IPS-18c (cell line): ENCODE measurements at regions not wholly inside any gene's neighbourhood (a gene's known extent, or its start where the extent isn't known, plus 50 kb on each side); places are given as distances from the start of the nearest gene placed in this dataset.

Experiments used
- H3K4me3 ChIP-seq: 2 replicates; pipeline ENCODE4 v1.7.0; 2013; ENCODE audit warnings: low read depth, mild to moderate bottlenecking, low read length, moderate library complexity; ENCODE audit not compliant: insufficient read depth
- H3K9me3 ChIP-seq: one replicate; pipeline ENCODE4 v1.6.1; 2013; ENCODE audit warnings: mild to moderate bottlenecking, low read length, moderate library complexity; ENCODE audit not compliant: control insufficient read depth, insufficient read depth

GRCh38 chr6:41460742-41461336 lies 85.3 kb upstream of the FOXP4 start:
- Histone ChIP-seq H3K4me3 (no peak overlapping the region), H3K9me3 (no peaks in the 10 kb centered on the region)

- no peaks in the 10 kb centered on the region for H3K9me3 ChIP-seq
- H3K4me3 ChIP-seq = no peak overlapping the region
These were observed 84.1 kb upstream of the FOXP4 start for GRCh38 chr6:41462033-41462432.

- H3K4me3 ChIP-seq = no peak overlapping the region
- H3K9me3 ChIP-seq = no peaks in the 10 kb centered on the region
These were observed 82.9 kb upstream of the FOXP4 start for GRCh38 chr6:41463062-41463930.

GRCh38 chr6:41464019-41464418 lies 82.2 kb upstream of the FOXP4 start:
- no peaks in the 10 kb centered on the region for H3K9me3 ChIP-seq
- H3K4me3 ChIP-seq = no peak overlapping the region

- Histone ChIP-seq H3K9me3 (no peaks in the 10 kb centered on the region), H3K4me3 (no peak overlapping the region)
These were observed 81.7 kb upstream of the FOXP4 start for GRCh38 chr6:41464481-41464880.

DNA sequence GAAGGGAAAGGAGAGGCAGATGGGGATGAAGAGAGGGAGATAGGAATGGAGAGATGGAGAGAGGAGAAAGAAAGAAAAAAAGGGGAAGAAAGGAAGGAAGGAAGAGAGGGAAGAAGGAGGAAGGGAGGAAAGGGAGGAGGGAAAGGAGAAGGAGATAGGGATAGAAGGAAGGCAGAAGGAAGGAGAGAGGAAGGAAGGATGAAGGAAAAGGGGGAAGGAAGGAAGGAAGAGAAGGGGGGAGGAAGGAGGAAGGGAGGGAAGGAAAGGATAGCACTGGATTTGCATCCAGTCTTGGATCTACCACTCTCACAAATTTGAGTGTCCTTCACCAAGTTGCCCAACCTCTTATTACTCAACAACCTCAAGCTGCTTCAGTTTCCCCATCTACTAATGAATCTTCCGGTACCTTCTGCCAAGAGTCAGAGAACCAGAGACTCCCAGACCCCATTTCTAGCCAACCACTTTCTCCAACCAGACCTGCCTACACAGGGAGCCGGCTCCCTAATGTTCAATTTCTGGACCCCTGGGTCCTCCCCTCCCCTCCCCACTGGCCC lies 79.7 kb upstream of the FOXP4 start:
- no peaks in the 10 kb centered on the region for H3K9me3 ChIP-seq

GRCh38 chr6:41467061-41467460 lies 79.1 kb upstream of the FOXP4 start:
- H3K9me3 ChIP-seq = no peaks in the 10 kb centered on the region
- no peak overlapping the region for H3K4me3 ChIP-seq

More for the DNA sequence above, 79.7 kb upstream of the FOXP4 start:
- H3K4me3 ChIP-seq = no peak overlapping the region

DNA sequence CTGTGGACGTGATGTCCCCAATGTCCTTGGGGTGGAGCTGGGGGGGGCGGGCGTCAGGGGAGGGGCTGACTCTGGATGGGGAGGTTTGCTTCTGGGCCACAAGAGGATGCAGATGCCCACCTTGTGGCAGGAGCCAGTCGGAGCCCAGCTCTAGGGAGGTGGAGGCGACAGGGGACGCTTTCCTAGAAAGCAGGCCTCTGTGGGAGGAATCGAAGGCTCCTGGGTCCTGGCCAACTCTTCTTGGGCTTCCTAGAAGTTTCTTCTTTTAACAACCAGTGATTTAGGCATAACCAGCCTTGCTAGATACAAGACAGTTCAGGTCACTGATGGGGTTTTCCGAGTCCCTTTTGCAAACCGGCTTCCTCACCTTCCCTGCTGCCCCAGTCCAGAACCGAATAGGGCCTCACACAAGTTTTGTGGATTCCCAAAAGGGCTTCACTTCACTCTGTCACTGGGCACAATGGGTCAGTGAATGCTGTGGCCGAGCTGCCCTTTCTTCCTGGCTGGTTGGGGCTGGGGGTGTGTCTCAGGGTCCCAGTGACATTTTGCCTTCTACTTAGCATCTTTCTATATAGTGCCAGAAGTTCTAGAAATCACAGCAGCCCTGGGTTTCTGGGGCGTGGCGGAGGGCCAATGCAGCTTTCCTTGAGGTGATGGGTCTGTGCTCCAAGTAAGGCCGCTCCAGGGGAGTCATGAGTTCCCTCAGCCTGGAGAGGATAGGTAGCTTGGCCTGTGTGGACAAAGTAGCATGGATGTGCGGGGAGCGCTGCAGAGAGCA lies 78.4 kb upstream of the FOXP4 start:
- Histone ChIP-seq H3K4me3 (no peak overlapping the region), H3K9me3 (peaks cover 2% of the 10 kb centered on the region)

DNA sequence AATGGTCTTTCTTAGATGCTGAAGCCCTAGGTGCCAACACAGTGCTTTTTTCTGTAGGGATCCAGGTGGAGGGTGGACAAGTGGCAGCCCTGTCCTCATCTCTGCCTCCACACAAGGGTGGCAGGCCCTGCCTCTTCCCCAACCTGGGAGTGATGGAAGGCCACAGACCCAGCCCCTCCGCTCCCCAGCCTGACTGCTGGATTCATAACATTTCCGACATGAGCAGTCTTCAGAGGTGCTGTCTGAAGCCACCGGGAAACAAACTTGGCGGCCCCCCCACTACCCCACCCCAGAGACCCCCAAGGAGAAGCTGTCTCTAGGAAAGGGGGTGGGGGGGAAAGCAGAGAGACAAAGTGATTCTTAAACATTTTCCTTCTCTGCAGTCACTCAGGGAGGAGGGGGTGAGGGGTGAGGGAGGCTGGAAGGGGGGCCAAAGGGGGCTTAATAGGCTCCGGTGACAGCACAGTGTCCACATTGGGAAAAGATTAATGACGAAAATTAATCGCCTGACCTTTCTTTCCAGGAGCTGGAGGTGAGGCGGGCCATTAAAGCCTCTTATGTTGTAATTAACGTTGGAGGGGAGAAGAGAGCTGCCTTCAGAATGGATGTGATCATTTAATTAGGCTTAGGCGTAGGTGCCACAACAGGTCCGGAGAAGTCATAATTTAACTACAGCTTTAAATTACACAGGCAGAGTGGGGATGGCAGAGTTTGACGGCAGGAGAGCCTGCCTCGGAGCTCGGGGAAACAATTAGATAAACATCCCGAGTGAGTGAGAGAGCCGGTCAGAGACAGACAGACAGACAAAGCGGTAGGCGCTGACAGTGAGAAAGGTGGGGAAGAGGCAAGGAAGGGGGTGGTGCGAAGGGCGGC lies 76.8 kb upstream of the FOXP4 start:
- H3K4me3 ChIP-seq = peak overlapping the region; percentile 55; the same call in 1 of the 2 replicates
- H3K9me3 ChIP-seq = peaks cover 4% of the 10 kb centered on the region

DNA sequence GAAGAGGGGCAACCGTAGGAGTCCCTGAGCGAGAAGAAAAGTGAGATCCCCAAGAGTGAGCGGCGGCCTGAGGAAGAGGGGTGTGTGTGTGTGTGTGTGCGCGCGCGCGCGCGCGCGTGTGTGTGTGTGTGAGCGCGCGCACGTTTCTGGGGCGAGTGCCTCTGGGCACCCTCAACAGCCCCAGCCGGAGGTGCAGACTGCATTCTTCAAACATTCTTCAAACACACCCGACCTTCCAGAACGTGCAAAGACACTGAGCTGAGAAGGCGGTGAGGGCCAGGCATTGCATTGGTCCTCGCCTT lies 76.2 kb upstream of the FOXP4 start:
- Histone ChIP-seq H3K9me3 (peaks cover 4% of the 10 kb centered on the region), H3K4me3 (peak overlapping the region; percentile 55)

DNA sequence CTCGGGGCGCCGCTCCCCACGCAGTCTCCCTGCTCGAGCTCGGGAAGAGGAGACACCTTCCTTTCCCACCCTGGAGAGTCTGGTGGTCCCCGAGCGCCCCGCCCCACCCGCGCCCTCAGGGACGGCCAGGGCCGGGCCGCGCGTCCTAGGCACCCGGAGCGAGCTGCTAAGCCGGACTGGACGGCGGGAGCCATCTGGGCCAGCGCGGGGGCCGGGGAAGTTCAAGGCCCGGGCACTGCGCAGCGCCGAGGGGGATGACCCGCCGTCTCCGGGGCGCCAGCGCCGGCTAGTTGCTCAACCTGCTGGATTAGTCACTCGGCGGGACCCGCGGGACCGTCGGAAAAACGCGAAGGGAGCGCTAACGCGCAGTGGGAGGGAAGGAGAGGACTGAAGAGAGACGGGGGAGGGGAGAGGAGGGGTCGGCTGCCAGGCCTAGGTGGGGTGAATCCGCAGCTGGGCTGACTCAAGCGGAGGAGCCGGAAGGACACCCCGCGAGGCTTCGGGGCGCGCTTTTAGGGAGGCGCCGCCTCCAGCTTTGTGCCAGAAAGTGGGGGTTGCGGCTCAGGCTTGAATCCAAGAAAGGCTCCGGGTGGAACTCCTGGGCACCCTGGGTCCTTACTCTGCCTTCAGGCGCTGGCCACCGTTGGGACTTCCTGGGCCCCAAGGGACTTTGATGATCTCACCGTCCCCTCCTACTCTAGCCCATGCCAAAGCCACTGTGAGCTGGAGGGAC lies 75.7 kb upstream of the FOXP4 start:
- Histone ChIP-seq H3K9me3 (peaks cover 4% of the 10 kb centered on the region), H3K4me3 (peak overlapping the region; percentile 55)

GRCh38 chr6:41471064-41471895 lies 74.9 kb upstream of the FOXP4 start:
- Histone ChIP-seq H3K4me3 (peak overlapping the region; percentile 55; the same call in 1 of the 2 replicates), H3K9me3 (peaks cover 4% of the 10 kb centered on the region)

DNA sequence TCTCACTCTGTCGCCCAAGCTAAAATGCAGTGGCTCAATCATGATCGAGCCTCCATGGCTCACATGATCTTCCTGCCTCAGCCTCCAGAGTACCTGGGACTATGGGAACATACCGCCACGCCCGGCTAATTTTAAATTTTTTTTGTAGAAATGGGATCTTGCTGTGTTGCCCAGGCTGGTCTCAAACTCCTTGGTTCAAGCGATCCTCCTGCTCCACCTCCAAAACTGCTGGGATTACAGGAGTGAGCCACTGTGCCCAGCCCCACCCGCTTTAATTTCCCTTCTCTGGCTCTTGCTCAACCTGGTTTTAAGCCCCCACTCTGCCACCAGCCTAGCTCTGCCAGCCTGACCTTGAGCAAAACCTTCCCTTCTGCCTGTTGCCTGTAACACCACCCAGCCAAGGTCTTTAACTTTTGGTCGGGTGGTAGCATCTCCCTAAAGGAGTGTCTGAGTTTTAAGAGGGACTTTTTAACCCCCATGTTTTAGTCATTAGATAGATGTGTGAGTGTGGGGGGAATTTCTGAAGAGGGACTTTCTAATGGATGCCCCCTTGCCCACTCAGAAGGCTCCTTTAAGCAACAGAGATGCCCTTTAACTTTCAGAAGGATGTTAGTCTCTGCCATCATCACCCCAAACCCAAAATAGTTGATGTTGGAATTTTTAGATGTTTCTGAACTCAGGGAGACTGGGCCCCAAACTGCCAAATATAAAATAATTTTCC lies 71.8 kb upstream of the FOXP4 start:
- H3K4me3 ChIP-seq = no peak overlapping the region
- peaks cover 4% of the 10 kb centered on the region for H3K9me3 ChIP-seq

- no peak overlapping the region for H3K4me3 ChIP-seq
- H3K9me3 ChIP-seq = peaks cover 4% of the 10 kb centered on the region
These were observed 71.0 kb upstream of the FOXP4 start for GRCh38 chr6:41475164-41475563.

GRCh38 chr6:41475737-41476357 lies 70.3 kb upstream of the FOXP4 start:
- Histone ChIP-seq H3K9me3 (peaks cover 4% of the 10 kb centered on the region), H3K4me3 (no peak overlapping the region)
